Activated CD8-positive, alpha-beta memory T cell treated with anti-CD3 and anti-CD28 coated beads for 4 hours (primary cell): ENCODE measurements at regions not wholly inside any gene's neighbourhood (a gene's known extent, or its start where the extent isn't known, plus 50 kb on each side); places are given as distances from the start of the nearest gene placed in this dataset.
A peak's percentile ranks its signal among the peaks of the same experiment; 100 is the strongest.
"Not testable (repeated sequence)": the region's sequence is repeated elsewhere in the genome, so short reads cannot be mapped to it uniquely, and the experiment has no call there.

Experiments
- DNase-seq, 2 donors: peaks; one replicate each; pipeline ENCODE4 v3.0.0-alpha.2; 2020; ENCODE audit warnings: low read depth in 2 of 2

GRCh38 chr16:72729552-72729951 is 318.4 kb downstream of the ZFHX3 start:
- DNase-seq = not testable (repeated sequence)

GRCh38 chr16:72728516-72728915 is 319.4 kb downstream of the ZFHX3 start:
- no peak for DNase-seq

- DNase-seq = no peak
These were observed 320.4 kb downstream of the ZFHX3 start for GRCh38 chr16:72727565-72727964.

GRCh38 chr16:72725643-72726042 is 322.3 kb downstream of the ZFHX3 start:
- DNase-seq = no peak

- no peak for DNase-seq
These were observed 324.1 kb downstream of the ZFHX3 start for GRCh38 chr16:72723781-72724180.

- DNase-seq = no peak
These were observed 325.4 kb downstream of the ZFHX3 start for GRCh38 chr16:72722552-72722951.

GRCh38 chr16:72721981-72722380 is 325.9 kb downstream of the ZFHX3 start:
- no peak for DNase-seq

- DNase-seq = no peak
These were observed 332.7 kb downstream of the ZFHX3 start for GRCh38 chr16:72715267-72715666.

- DNase-seq = no peak
These were observed 336.1 kb downstream of the ZFHX3 start for GRCh38 chr16:72711823-72712222.

- no peak for DNase-seq
These were observed 342.1 kb downstream of the ZFHX3 start for GRCh38 chr16:72705801-72706200.

GRCh38 chr16:72704746-72705372 is 343.1 kb downstream of the ZFHX3 start:
- no peak for DNase-seq

GRCh38 chr16:72689851-72690250 is 358.1 kb downstream of the ZFHX3 start:
- DNase-seq = no peak

GRCh38 chr16:72680732-72681131 is 367.2 kb downstream of the ZFHX3 start:
- DNase-seq = no peak

- no peak for DNase-seq
These were observed 368.1 kb downstream of the ZFHX3 start for GRCh38 chr16:72679856-72680255.

GRCh38 chr16:72677662-72678447 is 370.1 kb downstream of the ZFHX3 start:
- no peak for DNase-seq

GRCh38 chr16:72673118-72673517 is 374.8 kb downstream of the ZFHX3 start:
- DNase-seq = no peak

GRCh38 chr16:72666267-72666666 is 381.7 kb downstream of the ZFHX3 start:
- DNase-seq = no peak

GRCh38 chr16:72665701-72666100 is 382.2 kb downstream of the ZFHX3 start:
- DNase-seq = no peak

GRCh38 chr16:72664509-72665408 is 383.2 kb downstream of the ZFHX3 start:
- peak; percentile 92 to 93 for DNase-seq

GRCh38 chr16:72664056-72664508 is 383.8 kb downstream of the ZFHX3 start:
- no peak for DNase-seq

GRCh38 chr16:72658888-72659717 is 388.8 kb downstream of the ZFHX3 start:
- no peak for DNase-seq
